Naive thymus-derived CD4-positive, alpha-beta T cell (primary cell): ENCODE measurements at regions not wholly inside any gene's neighbourhood (a gene's known extent, or its start where the extent isn't known, plus 50 kb on each side); places are given as distances from the start of the nearest gene placed in this dataset.

Experiments
- ATAC-seq: fragments of 150-1000 bp; cut with Tn5 transposase; 2 replicates; pipeline ENCODE4 v1.10.0; 2021; ENCODE audit warnings: mild to moderate bottlenecking, moderate library complexity
- CTCF ChIA-PET: fragments of 350-600 bp; sonication (Branson Sonifier 250); formaldehyde crosslinking; loops from one replicate; lab custom pipeline; 2021; ENCODE audit warnings: antibody characterized with exemption; lab: Charles Lee
- POLR2A ChIA-PET: fragments of 350-600 bp; sonication (Branson Sonifier 250); formaldehyde crosslinking; loops from one replicate; lab custom pipeline; 2021; ENCODE audit warnings: antibody characterized with exemption, inconsistent platforms; lab: Charles Lee
- DNase-seq, 9 donors: peaks; one replicate each; pipeline versions ENCODE4 v3.0.0 to v3.0.0-alpha.2; 2020 to 2022; ENCODE audit warnings: mixed read lengths in 1 of 9
- H3K27ac ChIP-seq: one replicate; pipeline ENCODE4 v1.7.0; 2013; ENCODE audit warnings: mild to moderate bottlenecking, low read depth, low read length, moderate library complexity
- H3K27me3 ChIP-seq, 2 donors: one replicate each; pipeline ENCODE4 v1.7.0; 2013; ENCODE audit warnings: low read length in 2 of 2, mild to moderate bottlenecking in 2 of 2, moderate library complexity in 2 of 2; ENCODE audit not compliant: control insufficient read depth in 2 of 2, insufficient read depth in 2 of 2
- H3K36me3 ChIP-seq, 3 experiments: 1 replicate in 2 of 3; 2 replicates in 1 of 3; pipeline ENCODE4 v1.7.0; 2013; ENCODE audit warnings: low read length in 3 of 3, mild to moderate bottlenecking in 3 of 3, moderate library complexity in 1 of 3; ENCODE audit not compliant: insufficient read depth in 3 of 3, control insufficient read depth in 2 of 3
- H3K4me1 ChIP-seq, 2 donors: one replicate each; pipeline ENCODE4 v1.7.0; 2013; ENCODE audit warnings: low read length in 2 of 2, mild to moderate bottlenecking in 2 of 2, moderate library complexity in 1 of 2; ENCODE audit not compliant: control insufficient read depth in 2 of 2, insufficient read depth in 2 of 2
- H3K4me3 ChIP-seq: 2 replicates; pipeline ENCODE4 v1.7.0; 2013; ENCODE audit warnings: mild to moderate bottlenecking, low read length
- H3K9me3 ChIP-seq, 3 experiments: 1 replicate in 2 of 3; 2 replicates in 1 of 3; pipeline ENCODE4 v1.7.0; 2013; ENCODE audit warnings: low read length in 3 of 3; ENCODE audit not compliant: control insufficient read depth in 2 of 3
- H3K27ac Mint-ChIP-seq, 9 donors: one replicate each; pipeline ENCODE4 v1.8.0; 2020 to 2022; ENCODE audit warnings: mixed read lengths in 9 of 9, mild to moderate bottlenecking in 8 of 9, moderate library complexity in 5 of 9, inconsistent platforms in 2 of 9
- H3K27me3 Mint-ChIP-seq, 5 donors: one replicate each; pipeline ENCODE4 v1.8.0; 2021 to 2022; ENCODE audit warnings: mixed read lengths in 5 of 5, mild to moderate bottlenecking in 1 of 5
- H3K36me3 Mint-ChIP-seq, 5 donors: one replicate each; pipeline ENCODE4 v1.8.0; 2020 to 2022; ENCODE audit warnings: mixed read lengths in 5 of 5, mild to moderate bottlenecking in 3 of 5, inconsistent platforms in 1 of 5
- H3K4me1 Mint-ChIP-seq, 7 donors: one replicate each; pipeline ENCODE4 v1.8.0; 2020 to 2022; ENCODE audit warnings: mixed read lengths in 7 of 7, mild to moderate bottlenecking in 3 of 7, inconsistent platforms in 1 of 7
- H3K4me3 Mint-ChIP-seq, 10 donors: one replicate each; pipeline ENCODE4 v1.8.0; 2020 to 2022; ENCODE audit warnings: mild to moderate bottlenecking in 10 of 10, mixed read lengths in 10 of 10, moderate library complexity in 6 of 10, inconsistent platforms in 2 of 10
- H3K9me3 Mint-ChIP-seq, 11 donors: one replicate each; pipeline ENCODE4 v1.8.0; 2020 to 2022; ENCODE audit warnings: mixed read lengths in 11 of 11, mild to moderate bottlenecking in 4 of 11, inconsistent platforms in 1 of 11, moderate library complexity in 1 of 11
- intact Hi-C, 2 donors: fragments of 100-400 bp; cut with micrococcal nuclease; formaldehyde crosslinking; loops; one replicate each; pipeline ENCODE4 v1.15.1; 2023

DNA sequence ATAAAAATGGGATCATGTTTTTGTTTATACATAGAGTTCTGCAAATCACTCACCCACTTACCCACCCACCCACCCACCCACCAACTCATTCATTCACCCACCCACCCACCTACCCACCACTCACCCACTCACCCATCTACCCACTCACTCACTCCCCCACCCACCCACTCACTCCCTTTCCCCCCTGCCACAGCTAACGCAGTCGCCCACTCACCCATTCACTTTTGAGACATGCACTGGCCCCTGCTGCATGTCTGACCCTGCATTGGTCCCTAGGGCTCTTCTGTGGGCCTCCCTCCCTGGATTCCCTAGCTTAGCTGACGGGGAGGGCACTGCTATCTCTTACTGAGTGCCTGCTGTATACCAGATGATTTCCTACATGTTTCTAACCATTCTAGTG, 100.4 kb upstream of the CSF3R start:
- no peaks in the 10 kb centered on the region for H3K4me1 ChIP-seq
- H3K27ac ChIP-seq: no peak overlapping the region
- H3K4me3 ChIP-seq: no peak overlapping the region
- ATAC-seq (no peak), DNase-seq (no peak)
- H3K27me3 Mint-ChIP-seq: peaks cover 18 to 42% (median 38%) of the 10 kb centered on the region in 5 donors
- H3K27ac Mint-ChIP-seq: no peak overlapping the region
- ChIA-PET CTCF (no interaction called here), POLR2A (no interaction called here)
- H3K9me3 Mint-ChIP-seq: peaks cover 0 to 1% (median 0%) of the 10 kb centered on the region in 11 donors
- H3K9me3 ChIP-seq: no peaks in the 10 kb centered on the region
- no peaks in the 10 kb centered on the region for H3K27me3 ChIP-seq
- H3K36me3 Mint-ChIP-seq: no peaks in the 10 kb centered on the region
- H3K36me3 ChIP-seq: no peaks in the 10 kb centered on the region
- H3K4me1 Mint-ChIP-seq: peaks cover 0 to 5% (median 0%) of the 10 kb centered on the region in 7 donors
- no peak overlapping the region for H3K4me3 Mint-ChIP-seq
- intact Hi-C loops: no loop called here

GRCh38 chr1:36582066-36582755, 99.5 kb upstream of the CSF3R start:
- CTCF ChIA-PET: no interaction called here
- Mint-ChIP-seq H3K4me3 (no peak overlapping the region), H3K27ac (no peak overlapping the region)

DNA sequence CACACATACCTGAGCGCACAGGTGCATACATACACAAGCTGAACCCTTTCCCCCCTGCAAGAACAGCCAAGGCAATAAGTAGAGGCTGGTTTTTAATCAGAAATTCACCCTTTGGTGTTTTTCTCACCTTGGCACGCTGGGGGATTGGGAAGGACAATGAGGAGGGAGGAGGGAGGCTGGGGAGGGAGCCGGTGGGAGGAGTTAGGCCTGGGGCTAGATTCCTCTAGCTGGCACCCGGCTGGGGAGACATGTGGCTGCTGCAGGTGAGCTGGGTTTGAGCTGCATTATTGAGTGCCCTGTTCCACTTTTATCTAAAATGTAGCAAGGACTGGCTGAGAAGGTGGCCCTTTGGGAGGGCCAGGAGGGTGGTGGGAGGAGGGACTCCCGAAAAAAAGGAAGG, 97.8 kb upstream of the CSF3R start:
- intact Hi-C loops: no loop called here
- Histone ChIP-seq H3K4me3 (no peak overlapping the region), H3K9me3 (no peaks in the 10 kb centered on the region), H3K36me3 (no peaks in the 10 kb centered on the region), H3K27me3 (no peaks in the 10 kb centered on the region), H3K4me1 (no peaks in the 10 kb centered on the region), H3K27ac (no peak overlapping the region)
- ATAC-seq (no peak), DNase-seq (no peak)
- Mint-ChIP-seq H3K4me3 (no peak overlapping the region), H3K4me1 (peaks cover 0 to 5% (median 0%) of the 10 kb centered on the region in 7 donors), H3K27me3 (peaks cover 0 to 29% (median 20%) of the 10 kb centered on the region in 5 donors), H3K9me3 (peaks cover 0 to 1% (median 0%) of the 10 kb centered on the region in 11 donors), H3K27ac (no peak overlapping the region), H3K36me3 (no peaks in the 10 kb centered on the region)
- ChIA-PET CTCF (no interaction called here), POLR2A (no interaction called here)

More at GRCh38 chr1:36582066-36582755, 99.5 kb upstream of the CSF3R start:
- Histone ChIP-seq H3K36me3 (no peaks in the 10 kb centered on the region), H3K27me3 (no peaks in the 10 kb centered on the region), H3K4me3 (no peak overlapping the region), H3K4me1 (no peaks in the 10 kb centered on the region), H3K9me3 (no peaks in the 10 kb centered on the region), H3K27ac (no peak overlapping the region)
- peaks cover 0 to 5% (median 0%) of the 10 kb centered on the region in 7 donors for H3K4me1 Mint-ChIP-seq
- H3K9me3 Mint-ChIP-seq: peaks cover 0 to 1% (median 0%) of the 10 kb centered on the region in 11 donors
- DNase-seq (no peak), ATAC-seq (no peak)
- peaks cover 10 to 42% (median 31%) of the 10 kb centered on the region in 5 donors for H3K27me3 Mint-ChIP-seq
- H3K36me3 Mint-ChIP-seq: no peaks in the 10 kb centered on the region
- POLR2A ChIA-PET: no interaction called here
- intact Hi-C loops: no loop called here

- H3K27me3 ChIP-seq: no peaks in the 10 kb centered on the region
- no peak overlapping the region for H3K27ac ChIP-seq
- CTCF ChIA-PET: no interaction called here
- no peaks in the 10 kb centered on the region for H3K4me1 ChIP-seq
- H3K9me3 ChIP-seq: no peaks in the 10 kb centered on the region
- ATAC-seq: no peak
- Mint-ChIP-seq H3K4me1 (peaks cover 0 to 5% (median 0%) of the 10 kb centered on the region in 7 donors), H3K9me3 (peaks cover 0 to 1% (median 0%) of the 10 kb centered on the region in 11 donors), H3K4me3 (no peak overlapping the region), H3K27me3 (peaks cover 9 to 26% (median 25%) of the 10 kb centered on the region in 5 donors), H3K36me3 (no peaks in the 10 kb centered on the region), H3K27ac (no peak overlapping the region)
- no peak overlapping the region for H3K4me3 ChIP-seq
- H3K36me3 ChIP-seq: no peaks in the 10 kb centered on the region
- POLR2A ChIA-PET: no interaction called here
- intact Hi-C loops: loop anchor here in 1 of 2 donors (5.0 kb wide), 1 partner anchor 743 kb away; no protein-coding TSS in a partner anchor
- no peak for DNase-seq
These were observed 96.3 kb upstream of the CSF3R start for GRCh38 chr1:36579039-36579438.

DNA sequence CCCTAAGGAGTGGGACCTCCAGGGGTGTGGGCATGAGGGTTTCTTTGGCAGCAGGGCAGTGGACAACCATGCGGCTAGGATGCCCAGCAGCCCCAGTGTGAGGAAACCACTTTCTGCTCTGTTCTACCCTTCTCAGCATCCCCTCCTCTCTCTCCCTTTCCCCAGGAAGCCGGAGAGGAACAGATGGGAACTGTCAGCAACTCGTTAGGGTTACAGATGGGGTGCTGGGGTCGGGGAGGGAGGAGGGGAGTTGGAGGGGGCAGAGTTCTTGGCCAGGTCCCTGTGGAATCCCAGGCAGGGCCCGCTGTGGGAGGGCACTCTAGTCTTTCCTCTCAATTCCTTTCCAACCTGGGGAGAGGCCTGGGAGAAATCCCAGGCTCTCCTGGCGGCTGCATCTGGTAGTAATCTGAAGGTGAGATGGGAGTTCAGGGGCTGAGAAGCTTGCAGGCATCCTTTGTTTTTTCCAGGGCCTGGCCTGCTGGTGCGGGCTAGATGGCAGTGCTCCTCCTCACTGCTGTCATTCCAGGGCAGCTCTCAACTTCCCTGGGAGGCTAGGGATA, 93.9 kb upstream of the CSF3R start:
- Mint-ChIP-seq H3K4me3 (no peak overlapping the region), H3K4me1 (peaks cover 0 to 5% (median 0%) of the 10 kb centered on the region in 7 donors), H3K27ac (no peak overlapping the region), H3K9me3 (peaks cover 0 to 1% (median 0%) of the 10 kb centered on the region in 11 donors), H3K27me3 (peaks cover 23 to 36% (median 29%) of the 10 kb centered on the region in 5 donors), H3K36me3 (no peaks in the 10 kb centered on the region)
- Histone ChIP-seq H3K4me1 (no peaks in the 10 kb centered on the region), H3K4me3 (no peak overlapping the region), H3K27me3 (no peaks in the 10 kb centered on the region), H3K27ac (no peak overlapping the region), H3K36me3 (no peaks in the 10 kb centered on the region), H3K9me3 (no peaks in the 10 kb centered on the region)
- CTCF ChIA-PET: interaction anchor here (1.6 kb wide), 1 partner anchor 858 kb away, joined by 6 read pairs; no protein-coding TSS in a partner anchor
- DNase-seq (no peak), ATAC-seq (no peak)
- POLR2A ChIA-PET: no interaction called here
- intact Hi-C loops: loop anchor here in 1 of 2 donors (5.0 kb wide), 1 partner anchor 746 kb away; no protein-coding TSS in a partner anchor

GRCh38 chr1:36576118-36576517, 93.4 kb upstream of the CSF3R start:
- POLR2A ChIA-PET: no interaction called here
- no peak overlapping the region for H3K27ac ChIP-seq
- H3K4me1 ChIP-seq: no peaks in the 10 kb centered on the region
- CTCF ChIA-PET: interaction anchor here (1.6 kb wide), 1 partner anchor 859 kb away, joined by 6 read pairs; no protein-coding TSS in a partner anchor
- peak; percentile 42 for ATAC-seq
- no peaks in the 10 kb centered on the region for H3K27me3 ChIP-seq
- H3K36me3 Mint-ChIP-seq: no peaks in the 10 kb centered on the region
- peak in 8 of 9 donors; percentile 12 to 46 (median 30) for DNase-seq
- no peak overlapping the region for H3K4me3 ChIP-seq
- H3K4me3 Mint-ChIP-seq: no peak overlapping the region
- H3K9me3 ChIP-seq: no peaks in the 10 kb centered on the region
- H3K4me1 Mint-ChIP-seq: peaks cover 0 to 5% (median 0%) of the 10 kb centered on the region in 7 donors
- peaks cover 0 to 1% (median 0%) of the 10 kb centered on the region in 11 donors for H3K9me3 Mint-ChIP-seq
- peaks cover 23 to 36% (median 27%) of the 10 kb centered on the region in 5 donors for H3K27me3 Mint-ChIP-seq
- intact Hi-C loops: loop anchor here in 1 of 2 donors (5.0 kb wide), 1 partner anchor 746 kb away; no protein-coding TSS in a partner anchor
- no peak overlapping the region for H3K27ac Mint-ChIP-seq
- no peaks in the 10 kb centered on the region for H3K36me3 ChIP-seq
